Hepatocyte (in vitro differentiated cells): ENCODE measurements at regions not wholly inside any gene's neighbourhood (a gene's known extent, or its start where the extent isn't known, plus 50 kb on each side); places are given as distances from the start of the nearest gene placed in this dataset.

ENCODE experiments used
- EZH2 ChIP-seq: fragments of 200-600 bp; sonication (generic); IDR thresholded peaks from 2 replicates; pipeline ENCODE4 v1.6.1; 2016; ENCODE audit warnings: antibody characterized with exemption, mild to moderate bottlenecking, borderline replicate concordance
- EZH2phosphoT487 ChIP-seq: fragments of 200-600 bp; sonication (generic); IDR thresholded peaks from one replicate; pipeline ENCODE4 v1.6.1; 2018; ENCODE audit warnings: antibody characterized with exemption, mild to moderate bottlenecking, low read depth, moderate library complexity; ENCODE audit not compliant: unreplicated experiment, severe bottlenecking
- TF ChIP-seq, protein P1 (sequence below): fragments of 200-600 bp; sonication (generic); IDR thresholded peaks from 2 replicates; pipeline ENCODE4 v1.5.1; 2016; ENCODE audit warnings: antibody characterized with exemption, mild to moderate bottlenecking; ENCODE audit not compliant: poor library complexity

DNA sequence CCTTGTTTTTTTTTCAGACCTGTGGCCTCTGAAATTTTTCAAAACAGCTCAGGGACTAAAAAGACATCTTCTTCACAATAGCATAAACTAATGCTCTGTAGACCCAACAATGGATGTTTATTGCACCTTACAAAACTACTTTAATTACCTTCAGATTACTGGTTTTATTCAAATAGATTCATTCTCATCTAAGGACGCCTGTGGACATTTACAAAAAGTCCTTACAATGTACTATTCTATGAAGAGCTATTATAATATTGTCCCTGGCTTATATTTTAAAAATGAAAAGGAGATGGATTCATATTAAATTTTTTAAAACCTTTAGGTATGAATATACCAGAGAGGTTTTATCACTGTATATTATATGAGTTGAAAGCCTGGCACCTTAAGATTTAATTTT lies 238.4 kb upstream of the NR5A2 start:
- TF ChIP-seq, protein P1, sequence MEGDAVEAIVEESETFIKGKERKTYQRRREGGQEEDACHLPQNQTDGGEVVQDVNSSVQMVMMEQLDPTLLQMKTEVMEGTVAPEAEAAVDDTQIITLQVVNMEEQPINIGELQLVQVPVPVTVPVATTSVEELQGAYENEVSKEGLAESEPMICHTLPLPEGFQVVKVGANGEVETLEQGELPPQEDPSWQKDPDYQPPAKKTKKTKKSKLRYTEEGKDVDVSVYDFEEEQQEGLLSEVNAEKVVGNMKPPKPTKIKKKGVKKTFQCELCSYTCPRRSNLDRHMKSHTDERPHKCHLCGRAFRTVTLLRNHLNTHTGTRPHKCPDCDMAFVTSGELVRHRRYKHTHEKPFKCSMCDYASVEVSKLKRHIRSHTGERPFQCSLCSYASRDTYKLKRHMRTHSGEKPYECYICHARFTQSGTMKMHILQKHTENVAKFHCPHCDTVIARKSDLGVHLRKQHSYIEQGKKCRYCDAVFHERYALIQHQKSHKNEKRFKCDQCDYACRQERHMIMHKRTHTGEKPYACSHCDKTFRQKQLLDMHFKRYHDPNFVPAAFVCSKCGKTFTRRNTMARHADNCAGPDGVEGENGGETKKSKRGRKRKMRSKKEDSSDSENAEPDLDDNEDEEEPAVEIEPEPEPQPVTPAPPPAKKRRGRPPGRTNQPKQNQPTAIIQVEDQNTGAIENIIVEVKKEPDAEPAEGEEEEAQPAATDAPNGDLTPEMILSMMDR, result no peak
- TF ChIP-seq EZH2 (no peak), EZH2phosphoT487 (no peak)
